ENCODE measurements at regions not wholly inside any gene's neighbourhood (a gene's known extent, or its start where the extent isn't known, plus 50 kb on each side); places are given as distances from the start of the nearest gene placed in this dataset.

DNA sequence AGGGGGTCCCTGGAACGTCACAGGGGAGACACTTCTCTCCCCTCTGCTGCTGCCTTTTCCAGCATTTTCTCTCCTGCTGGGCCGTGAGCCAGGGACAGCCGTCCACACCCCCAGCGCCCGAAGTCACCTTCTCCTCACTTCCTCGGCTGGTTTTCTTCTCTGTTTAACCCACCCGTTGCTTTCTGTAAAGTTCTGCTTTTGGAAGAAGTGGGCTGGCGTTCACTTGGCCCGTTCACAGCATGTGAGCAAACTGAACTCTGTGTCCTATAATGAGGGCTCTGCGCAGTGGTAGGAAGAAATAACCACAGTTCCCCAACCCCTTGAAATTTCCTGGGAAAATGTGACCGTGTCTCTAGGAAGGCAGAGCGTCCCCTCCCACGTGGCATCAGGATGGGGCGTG is 187.0 kb upstream of the HDAC4 start:
- no peak overlapping the region for H3K4me3 ChIP-seq (ENCODE audit: low read length)
- no peak for DNase-seq (ENCODE audit: low read depth, low spot score)

DNA sequence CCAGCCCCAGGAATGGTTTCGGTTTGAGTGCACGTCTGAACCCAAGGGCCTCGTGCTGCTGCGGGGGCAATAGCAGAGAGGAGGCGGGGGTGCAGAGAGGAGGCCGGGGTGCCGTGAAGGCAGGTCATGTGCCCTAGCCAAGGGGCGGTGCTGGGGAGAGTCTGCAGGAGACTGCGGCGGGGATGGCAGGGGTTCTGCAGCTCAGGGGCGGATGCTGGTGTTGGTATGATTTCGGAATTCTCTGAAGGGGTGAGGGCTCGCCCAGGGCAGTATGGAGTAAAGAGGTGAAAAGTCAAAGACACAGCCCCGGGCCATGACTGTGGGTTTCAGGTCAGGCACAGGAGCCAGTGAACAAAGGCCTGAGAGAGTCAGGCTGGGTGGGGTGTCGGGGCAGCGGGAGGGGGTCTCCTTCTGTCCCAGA is 186.5 kb upstream of the HDAC4 start:
- no peak overlapping the region for H3K4me3 ChIP-seq (ENCODE audit: low read length)
- no peak for DNase-seq (ENCODE audit: low read depth, low spot score)

DNA sequence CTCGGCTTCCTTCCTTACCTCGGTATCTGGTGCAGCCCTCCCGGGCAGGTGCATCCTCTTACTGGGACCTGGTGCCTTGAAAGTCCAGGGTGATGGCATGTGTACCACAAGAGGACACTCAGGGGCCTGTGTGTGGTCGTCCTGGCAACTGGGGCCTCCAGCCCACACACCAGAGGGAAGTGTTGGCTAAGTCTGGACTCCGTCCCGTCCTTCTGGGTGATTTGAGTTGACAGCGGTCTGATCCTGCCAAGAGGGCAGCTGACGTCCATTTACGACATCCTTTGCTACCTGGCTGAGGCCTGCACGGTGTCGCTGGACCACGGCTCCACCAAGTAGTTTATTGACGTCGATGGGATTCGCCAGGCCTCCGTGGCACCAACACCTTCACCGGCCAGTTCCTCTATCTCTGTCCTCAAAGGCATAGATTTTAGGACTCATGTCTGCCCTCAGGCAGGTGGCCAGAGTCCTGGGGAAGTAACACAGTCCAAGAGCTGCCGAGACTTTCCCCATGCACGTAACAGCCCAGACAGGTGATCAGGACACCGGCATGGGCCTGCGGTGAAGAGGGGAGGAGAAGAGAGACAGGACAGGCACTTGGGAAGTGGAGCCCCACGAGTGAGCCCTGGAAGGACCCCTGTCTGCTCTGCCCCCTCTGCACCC is 186.0 kb upstream of the HDAC4 start:
- DNase-seq (ENCODE audit: low read depth, low spot score) = no peak
- no peak overlapping the region for H3K4me3 ChIP-seq (ENCODE audit: low read length)

DNA sequence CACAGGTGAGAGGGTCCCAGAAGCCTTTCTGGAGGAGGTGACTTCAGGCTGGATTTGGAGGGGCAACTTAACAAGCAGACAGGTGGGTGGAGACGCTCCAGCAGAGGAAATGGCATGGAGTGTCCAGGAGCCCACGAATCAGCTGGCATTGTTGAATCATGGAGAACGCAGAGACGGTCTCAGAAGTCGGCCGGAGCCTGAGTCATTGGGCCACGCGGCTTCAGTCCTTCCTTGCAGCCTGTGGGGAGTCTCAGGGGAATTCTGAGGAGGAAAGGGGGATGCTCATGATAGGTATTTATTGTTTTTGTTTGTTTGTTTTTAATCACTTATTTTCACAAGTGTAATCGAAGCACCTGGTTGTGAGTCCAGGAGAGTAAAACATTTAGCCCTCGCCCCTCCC is 184.6 kb upstream of the HDAC4 start:
- no peak for DNase-seq (ENCODE audit: low read depth, low spot score)
- no peak overlapping the region for H3K4me3 ChIP-seq (ENCODE audit: low read length)

DNA sequence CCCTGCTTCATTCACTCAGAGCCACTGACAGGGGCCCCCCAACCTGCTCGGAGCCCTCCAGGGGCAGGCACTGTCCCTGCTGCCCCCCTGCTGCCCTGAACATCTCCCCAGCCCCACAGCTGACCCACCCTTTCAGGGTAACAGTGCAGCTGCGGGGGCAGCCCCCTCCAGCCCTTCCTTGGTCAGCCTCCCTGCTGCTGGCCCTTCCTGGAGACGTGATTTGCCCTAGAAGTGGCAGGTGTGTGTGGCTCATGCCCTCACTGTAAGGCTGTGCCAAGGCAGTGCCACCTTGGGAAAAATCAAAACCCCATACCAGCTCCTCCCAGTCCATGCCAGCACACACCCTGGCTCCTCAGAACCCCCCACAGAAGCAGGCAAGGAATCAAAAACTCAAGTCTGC is 184.2 kb upstream of the HDAC4 start:
- no peak for DNase-seq (ENCODE audit: low read depth, low spot score)
- no peak overlapping the region for H3K4me3 ChIP-seq (ENCODE audit: low read length)

DNA sequence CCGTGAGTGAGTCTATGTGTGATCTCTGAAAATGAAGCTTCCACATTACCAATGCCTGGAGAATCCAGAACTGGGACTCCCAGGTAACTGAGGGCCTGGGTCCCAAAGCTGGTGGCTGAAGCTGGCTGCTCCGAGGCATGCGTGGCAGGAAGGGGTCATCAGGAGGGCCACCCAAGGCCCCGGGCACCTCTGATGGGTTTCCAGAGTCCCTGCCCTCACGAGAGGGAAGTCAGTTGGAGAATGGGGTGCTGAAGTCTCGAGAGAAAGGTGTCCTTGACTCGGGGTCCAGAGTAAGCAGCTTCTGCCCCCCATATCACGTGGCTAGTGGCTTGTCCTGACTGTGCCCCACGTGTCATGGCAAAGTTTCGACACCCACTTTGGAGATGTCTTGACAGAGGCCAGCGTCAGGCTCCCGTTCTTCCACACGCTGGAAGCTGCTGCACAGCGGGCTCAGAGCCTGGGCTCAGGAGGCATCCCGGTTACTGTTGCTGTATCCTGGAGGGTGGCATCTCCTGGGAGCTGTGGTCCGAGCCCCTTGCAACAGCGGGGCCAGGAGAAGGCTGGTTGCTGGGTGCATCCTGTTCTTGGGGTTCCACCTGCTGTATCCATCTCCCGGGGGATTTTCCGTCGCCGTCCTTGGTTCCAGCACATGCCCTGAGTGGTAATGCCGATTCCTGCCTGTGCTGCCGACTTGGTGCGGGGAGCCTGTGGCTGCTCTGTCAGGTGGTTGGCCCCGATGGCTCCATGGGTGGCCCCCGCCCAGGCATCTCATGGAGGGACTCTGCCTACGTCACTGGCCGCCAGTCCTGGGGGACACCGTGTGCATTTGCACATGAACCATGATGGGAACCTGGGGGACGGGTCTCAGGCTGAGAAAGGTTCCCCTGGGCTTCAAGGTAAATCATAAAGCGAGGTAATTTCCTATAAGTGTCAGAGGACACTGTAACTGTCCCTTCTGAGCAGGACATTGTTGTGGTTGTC is 183.3 kb upstream of the HDAC4 start:
- DNase-seq (ENCODE audit: low read depth, low spot score) = no peak
- H3K4me3 ChIP-seq (ENCODE audit: low read length) = no peak overlapping the region

DNA sequence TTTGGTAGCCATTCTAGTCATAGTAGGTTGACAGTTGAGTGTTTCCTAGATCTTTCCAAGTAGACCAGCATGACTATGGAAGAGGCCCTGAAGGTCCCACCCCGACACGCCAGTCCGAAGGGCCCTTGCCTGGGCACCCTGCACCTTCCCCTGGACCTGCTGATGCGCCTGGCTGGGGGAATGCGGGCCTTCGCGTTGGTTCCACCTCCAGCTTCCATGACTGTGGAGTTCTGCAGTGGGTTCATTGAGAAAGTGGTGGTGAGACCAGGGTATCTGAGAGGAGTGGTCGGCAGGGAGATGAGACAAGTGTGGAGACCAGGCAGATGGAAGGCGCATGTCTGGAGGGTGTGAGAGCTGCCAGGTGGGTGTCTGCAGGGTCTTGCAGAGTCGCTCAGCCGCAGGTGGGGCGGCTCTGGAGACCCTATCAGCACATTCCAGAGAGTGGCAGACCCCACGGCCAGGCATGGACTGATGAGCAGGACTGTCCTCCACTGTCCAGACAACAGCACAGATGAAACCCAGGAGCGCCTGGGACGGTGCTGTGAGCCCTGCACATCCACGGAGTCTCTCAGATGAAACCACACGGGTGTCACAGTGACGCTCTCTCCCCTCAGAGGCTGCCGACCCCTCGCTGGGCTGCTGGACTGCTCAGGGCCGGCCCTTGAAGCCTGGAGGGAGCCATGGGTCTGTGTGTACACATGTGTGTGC is 182.5 kb upstream of the HDAC4 start:
- no peak overlapping the region for H3K4me3 ChIP-seq (ENCODE audit: low read length)
- DNase-seq (ENCODE audit: low read depth, low spot score) = no peak

DNA sequence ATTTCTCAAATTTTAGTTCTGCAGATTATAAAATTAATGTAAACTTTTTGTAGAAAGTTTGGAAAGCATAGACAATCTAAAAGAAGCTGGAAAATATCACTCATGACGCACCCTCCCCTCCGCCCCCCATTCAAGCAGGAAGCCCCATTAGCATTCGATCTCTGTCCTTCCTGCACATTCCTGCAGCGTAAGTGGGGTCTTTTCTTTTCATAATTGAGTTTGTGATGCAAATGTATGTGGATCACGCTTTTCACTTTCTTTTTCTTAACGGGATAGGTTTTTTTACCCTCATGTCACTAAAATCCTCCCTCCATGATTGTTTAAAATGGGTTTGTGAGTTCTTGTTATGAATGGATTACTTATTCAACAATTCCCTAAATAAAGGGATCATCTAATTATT is 181.7 kb upstream of the HDAC4 start:
- no peak for DNase-seq (ENCODE audit: low read depth, low spot score)
- no peak overlapping the region for H3K4me3 ChIP-seq (ENCODE audit: low read length)

DNA sequence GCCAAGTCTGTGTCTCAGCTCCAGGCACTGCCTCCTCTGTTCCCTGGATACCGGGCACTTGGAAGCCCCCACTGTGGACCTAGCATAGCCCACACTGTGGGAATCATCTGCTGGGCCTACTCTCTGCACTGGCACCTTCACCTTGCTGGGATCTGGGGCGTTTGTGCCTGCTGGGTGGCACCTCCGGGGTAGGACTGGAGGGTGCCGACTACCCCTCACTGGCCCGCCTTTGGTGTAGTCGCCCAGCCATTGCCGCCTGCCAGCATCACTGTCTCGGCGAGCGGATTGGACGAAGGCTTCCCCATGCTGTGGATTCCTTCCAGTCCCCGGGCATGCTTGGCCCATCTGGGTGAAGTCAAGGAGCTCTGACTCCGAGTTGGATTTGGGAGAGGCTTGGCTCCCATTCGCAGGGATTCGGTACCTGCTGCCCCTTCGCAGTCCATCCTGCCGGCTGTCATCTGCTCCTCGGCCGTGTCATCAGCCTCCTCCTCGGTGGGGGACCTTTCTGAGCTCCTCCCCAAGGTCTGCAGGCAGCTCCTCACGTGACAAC is 180.6 kb upstream of the HDAC4 start:
- no peak overlapping the region for H3K4me3 ChIP-seq (ENCODE audit: low read length)
- no peak for DNase-seq (ENCODE audit: low read depth, low spot score)

DNA sequence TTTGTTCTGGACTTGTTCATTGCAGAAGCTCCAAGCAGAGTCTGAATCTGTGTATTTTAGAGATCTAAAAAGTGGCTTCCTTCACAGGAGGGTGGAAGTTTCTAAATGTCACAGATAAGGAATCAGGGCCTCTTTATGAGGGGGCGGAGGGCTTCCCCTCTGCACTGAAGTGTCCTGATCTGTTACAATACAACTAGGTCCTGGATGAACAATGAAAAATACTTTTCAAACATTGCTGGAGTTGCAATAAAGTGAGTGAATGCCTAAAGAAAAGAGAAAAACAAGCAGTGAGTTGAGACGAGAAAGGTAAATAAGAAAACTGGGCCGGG is 179.3 kb upstream of the HDAC4 start:
- DNase-seq (ENCODE audit: low read depth, low spot score) = no peak
- no peak overlapping the region for H3K4me3 ChIP-seq (ENCODE audit: low read length)

DNA sequence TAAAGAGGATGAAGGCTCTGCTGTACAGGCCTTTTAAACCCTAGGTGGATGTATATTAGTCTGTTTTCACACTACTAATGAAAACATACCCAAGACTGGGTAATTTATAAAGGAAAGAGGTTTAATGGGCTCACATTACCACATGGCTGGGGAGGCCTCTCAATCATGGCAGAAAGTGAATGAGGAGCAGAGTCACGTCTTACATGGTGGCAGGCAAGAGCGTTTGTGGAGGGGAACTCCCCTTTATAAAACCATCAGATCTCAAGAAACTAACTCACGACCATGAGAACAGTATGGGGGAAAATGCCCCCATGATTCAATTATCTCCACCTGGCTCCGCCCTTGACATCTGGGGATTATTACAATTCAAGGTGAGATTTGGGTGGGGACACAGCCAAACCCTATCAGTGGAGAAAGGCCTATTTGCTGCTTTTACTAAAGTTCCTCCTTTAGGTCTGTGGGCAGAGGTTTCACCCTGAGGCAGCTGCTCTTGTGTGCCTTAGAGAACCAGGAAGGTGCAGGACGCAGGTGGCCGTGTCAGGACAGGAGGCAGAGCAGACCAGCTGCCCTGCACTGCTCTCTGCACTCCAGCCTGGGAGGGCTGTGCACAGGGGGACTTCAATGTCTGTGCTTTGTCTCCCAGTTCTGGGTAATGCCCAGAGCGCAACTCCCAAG is 178.8 kb upstream of the HDAC4 start:
- no peak overlapping the region for H3K4me3 ChIP-seq (ENCODE audit: low read length)
- no peak for DNase-seq (ENCODE audit: low read depth, low spot score)

DNA sequence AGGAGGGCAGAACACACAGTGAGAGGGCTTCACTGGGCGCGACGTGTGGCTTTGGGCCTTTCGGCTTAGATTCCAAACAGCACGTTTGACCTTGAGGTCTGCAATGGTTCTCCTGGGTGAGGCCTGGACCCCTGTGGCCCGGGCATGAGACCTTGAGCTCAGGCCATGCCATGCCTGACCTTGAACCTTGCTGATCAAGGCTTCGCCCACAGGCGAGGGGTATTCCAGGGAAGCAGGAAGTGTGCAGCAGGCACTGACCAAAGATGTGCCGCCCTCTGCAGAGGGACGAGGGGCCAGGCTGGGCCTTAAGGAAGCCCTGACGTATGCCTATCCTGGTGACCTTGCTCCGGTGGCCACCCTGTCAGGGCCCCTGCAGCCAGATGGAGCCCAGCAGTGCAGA is 178.3 kb upstream of the HDAC4 start:
- DNase-seq (ENCODE audit: low read depth, low spot score) = no peak
- no peak overlapping the region for H3K4me3 ChIP-seq (ENCODE audit: low read length)

DNA sequence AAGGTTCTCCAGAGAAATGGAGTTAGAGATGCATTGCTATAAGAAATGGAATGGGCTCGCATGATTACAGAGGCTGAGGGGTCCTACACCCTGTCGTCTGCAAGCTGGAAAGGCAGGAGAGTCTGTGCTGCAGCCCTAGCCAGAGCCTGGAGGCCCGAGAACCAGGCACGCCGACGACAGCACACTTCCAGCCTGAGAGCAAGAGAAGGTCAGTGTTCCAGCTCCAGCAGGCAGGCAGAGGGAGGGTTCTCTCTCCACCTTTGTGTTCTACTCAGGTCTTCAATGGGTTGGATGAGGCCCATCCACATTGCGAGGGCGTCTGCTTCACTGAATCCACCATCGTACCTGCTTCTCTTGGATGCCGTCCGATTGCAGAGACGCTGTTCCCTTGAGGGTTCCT is 177.6 kb upstream of the HDAC4 start:
- H3K4me3 ChIP-seq (ENCODE audit: low read length) = no peak overlapping the region
- no peak for DNase-seq (ENCODE audit: low read depth, low spot score)

DNA sequence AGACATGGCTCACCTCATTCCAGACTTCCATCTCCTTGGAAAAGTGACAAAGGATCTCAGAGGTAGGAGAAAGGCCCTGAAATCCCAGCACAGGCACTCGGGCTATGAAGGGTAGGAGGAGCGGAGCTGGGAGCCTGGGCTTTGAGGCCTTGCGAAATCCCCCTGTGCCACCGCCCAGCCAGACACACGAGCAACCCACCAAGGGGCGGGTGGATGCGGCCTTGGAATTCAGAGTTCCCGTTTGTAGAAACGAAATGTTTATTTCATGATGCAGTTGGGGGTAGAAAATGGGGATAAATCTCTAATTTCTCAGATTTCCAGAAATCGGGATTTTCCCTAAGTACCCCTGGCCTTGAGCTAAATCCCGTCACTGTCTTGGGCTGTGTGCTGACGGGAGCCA is 177.1 kb upstream of the HDAC4 start:
- H3K4me3 ChIP-seq (ENCODE audit: low read length) = no peak overlapping the region
- DNase-seq (ENCODE audit: low read depth, low spot score) = no peak

DNA sequence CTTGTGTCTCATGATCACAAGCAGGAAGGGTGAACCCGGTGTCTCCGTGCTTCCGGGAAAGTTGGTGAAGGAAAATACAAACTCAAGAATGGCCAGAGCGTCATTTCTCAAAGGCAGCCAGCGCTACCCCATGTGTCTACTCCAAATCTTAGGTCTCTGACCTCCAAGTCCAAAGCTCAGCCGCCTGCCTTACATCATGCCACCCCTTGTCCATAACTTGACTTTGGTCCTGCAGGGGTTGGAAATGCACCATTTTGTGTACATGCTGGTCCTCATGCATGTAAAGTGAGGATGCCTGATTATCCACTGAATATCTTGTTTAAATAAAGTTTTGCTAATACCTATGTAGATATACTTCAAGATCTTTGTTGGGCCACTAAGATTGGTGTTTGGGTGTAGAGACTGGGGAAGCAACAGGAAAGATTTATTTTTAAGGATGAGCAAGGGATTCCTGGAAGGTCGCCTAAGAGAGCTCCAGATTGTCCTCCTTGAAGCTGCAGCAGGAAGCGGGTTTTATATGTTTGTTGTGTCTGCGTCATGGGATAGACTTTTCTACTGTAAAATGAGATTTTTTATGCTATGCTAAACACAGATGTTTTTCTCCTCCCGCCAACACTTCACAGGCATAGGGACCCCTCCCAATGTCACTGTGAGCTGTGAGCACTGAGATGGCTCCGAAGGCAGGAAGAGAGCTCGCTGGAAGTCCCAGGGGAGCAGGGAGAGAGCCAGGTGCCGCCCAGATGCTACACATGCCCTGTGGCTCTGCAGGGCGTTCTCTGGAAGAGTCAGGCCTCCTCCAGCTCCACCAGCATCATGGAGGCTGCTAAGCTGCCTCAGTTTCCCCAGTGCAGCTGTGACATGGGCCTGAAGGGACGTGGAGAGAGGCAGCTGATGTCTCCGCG is 176.2 kb upstream of the HDAC4 start:
- H3K4me3 ChIP-seq (ENCODE audit: low read length) = no peak overlapping the region
- no peak for DNase-seq (ENCODE audit: low read depth, low spot score)

DNA sequence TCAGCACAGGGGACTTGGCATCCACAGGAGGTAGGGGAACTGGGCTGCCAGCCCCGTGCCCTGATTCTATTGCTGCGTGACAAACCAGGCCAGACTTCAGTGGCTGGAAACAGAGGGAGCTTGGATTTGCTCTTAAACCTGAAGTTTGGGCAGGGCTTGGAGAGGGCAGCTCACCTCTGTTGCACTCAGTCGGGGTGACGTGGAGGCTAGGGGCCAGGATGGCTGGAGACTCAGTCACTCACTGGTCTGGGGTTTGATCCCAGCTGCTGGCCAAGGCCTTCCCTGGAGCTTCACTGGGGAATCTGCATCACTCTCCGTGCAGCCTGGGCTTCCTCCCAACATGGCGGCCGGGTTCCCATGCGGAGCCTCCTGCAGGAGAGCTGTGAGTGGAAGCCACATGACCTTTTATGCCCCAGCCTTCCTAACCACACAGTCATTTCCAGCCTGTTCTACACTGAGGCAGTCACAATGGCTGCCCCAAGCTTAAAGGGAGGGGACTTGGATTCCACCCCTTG is 175.2 kb upstream of the HDAC4 start:
- H3K4me3 ChIP-seq (ENCODE audit: low read length) = no peak overlapping the region
- no peak for DNase-seq (ENCODE audit: low read depth, low spot score)

DNA sequence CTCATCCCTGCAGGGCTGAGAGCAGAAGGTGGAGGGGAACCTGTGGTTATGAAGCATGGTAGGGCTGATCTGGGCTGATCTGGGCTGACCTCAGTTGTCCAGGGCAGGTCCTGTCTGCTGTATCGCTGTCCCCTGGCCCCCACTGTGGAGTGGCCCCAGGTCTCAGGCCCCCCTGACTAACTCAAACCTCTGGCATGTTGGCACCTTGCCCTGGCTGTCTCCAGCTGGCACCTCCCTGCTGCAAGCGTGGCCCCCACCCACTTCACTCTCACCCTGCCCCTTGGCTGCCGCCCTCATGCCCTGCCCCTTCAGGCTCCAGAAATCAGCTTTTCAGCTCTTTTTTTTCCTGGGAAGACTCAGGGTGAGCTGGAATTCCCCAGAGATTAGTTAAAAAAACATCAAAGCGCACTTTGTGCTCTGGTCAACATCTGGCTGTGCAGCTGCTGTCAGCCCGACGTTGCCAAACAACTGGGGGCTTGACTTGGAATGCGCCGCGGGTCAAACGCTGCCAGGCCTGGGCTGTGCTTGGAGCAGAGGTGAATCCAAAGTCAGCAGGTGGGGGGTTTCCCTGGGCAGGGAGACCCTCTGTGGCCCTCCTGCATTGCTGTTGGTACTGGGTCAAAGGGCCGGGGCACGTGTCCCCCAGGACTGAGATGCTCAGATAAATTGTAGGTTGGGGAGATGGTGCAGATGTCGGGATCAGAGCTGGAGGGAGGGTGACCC is 173.8 kb upstream of the HDAC4 start:
- no peak for DNase-seq (ENCODE audit: low read depth, low spot score)

DNA sequence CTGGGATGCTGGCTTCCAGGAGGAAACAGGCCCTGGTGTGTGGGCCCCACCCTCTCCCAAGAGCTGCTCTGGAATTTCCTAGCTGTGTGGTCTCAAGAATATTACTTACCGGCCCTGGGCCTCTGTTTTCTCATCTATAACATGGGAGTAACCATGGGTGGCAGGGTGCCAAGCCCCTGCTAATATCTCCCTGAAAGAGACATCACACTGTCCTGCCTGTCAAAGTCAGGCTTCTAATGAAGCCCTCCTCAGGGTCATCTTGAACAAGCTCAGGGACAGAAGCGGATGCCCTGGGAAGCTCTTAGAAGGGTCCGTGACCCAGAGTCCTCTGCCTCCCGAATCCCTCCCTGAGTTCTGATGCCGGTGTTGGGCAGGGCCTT is 173.2 kb upstream of the HDAC4 start:
- H3K4me3 ChIP-seq (ENCODE audit: low read length) = no peak overlapping the region
- no peak for DNase-seq (ENCODE audit: low read depth, low spot score)

More for the DNA sequence above, 173.8 kb upstream of the HDAC4 start:
- no peak overlapping the region for H3K4me3 ChIP-seq (ENCODE audit: low read length)

Measured in Jurkat, Clone E6-1 (cell line).